H9 (cell line): ENCODE measurements at regions not wholly inside any gene's neighbourhood (a gene's known extent, or its start where the extent isn't known, plus 50 kb on each side); places are given as distances from the start of the nearest gene placed in this dataset.

ENCODE experiments used
- DNase-seq: peaks from one replicate; pipeline ENCODE4 v3.0.0-alpha.2; 2017
- H2AFZ ChIP-seq: one replicate; pipeline ENCODE4 v1.6.1; 2013; ENCODE audit warnings: mild to moderate bottlenecking, low read length, control low read depth, moderate library complexity
- H2AK5ac ChIP-seq: 2 replicates; pipeline ENCODE4 v1.6.1; 2013; ENCODE audit warnings: low read length, control low read depth, mixed read lengths; ENCODE audit not compliant: insufficient read length
- H2BK120ac ChIP-seq: one replicate; pipeline ENCODE4 v1.6.1; 2013; ENCODE audit warnings: low read depth, mild to moderate bottlenecking, low read length, control low read depth, inconsistent platforms; ENCODE audit not compliant: poor library complexity, severe bottlenecking
- H2BK12ac ChIP-seq: 2 replicates; pipeline ENCODE4 v1.6.1; 2013; ENCODE audit warnings: low read length, control low read depth, mixed read lengths, low read depth; ENCODE audit not compliant: insufficient read length
- H2BK15ac ChIP-seq: 2 replicates; pipeline ENCODE4 v1.6.1; 2013; ENCODE audit warnings: low read depth, low read length, control low read depth
- H2BK20ac ChIP-seq: one replicate; pipeline ENCODE4 v1.6.1; 2013; ENCODE audit warnings: low read depth, mild to moderate bottlenecking, low read length, control low read depth, inconsistent platforms; ENCODE audit not compliant: poor library complexity, severe bottlenecking
- H2BK5ac ChIP-seq: 2 replicates; pipeline ENCODE4 v1.6.1; 2013; ENCODE audit warnings: low read length, control low read depth, mixed read lengths; ENCODE audit not compliant: insufficient read length
- H3K14ac ChIP-seq: 2 replicates; pipeline ENCODE4 v1.6.1; 2013; ENCODE audit warnings: low read length, control low read depth; ENCODE audit not compliant: insufficient read depth
- H3K18ac ChIP-seq: 2 replicates; pipeline ENCODE4 v1.6.1; 2013; ENCODE audit warnings: low read depth, mild to moderate bottlenecking, mixed read lengths, low read length, control low read depth; ENCODE audit not compliant: insufficient read length
- H3K23ac ChIP-seq: 2 replicates; pipeline ENCODE4 v1.6.1; 2013; ENCODE audit warnings: low read length, control low read depth, mixed read lengths, low read depth; ENCODE audit not compliant: insufficient read length
- H3K23me2 ChIP-seq: 2 replicates; pipeline ENCODE4 v1.6.1; 2013; ENCODE audit warnings: low read depth, mild to moderate bottlenecking, mixed read lengths, low read length, control low read depth; ENCODE audit not compliant: insufficient read length, poor library complexity, severe bottlenecking
- H3K27ac ChIP-seq: 2 replicates; pipeline ENCODE4 v1.5.1; 2013; ENCODE audit warnings: low read length, control low read depth, mixed read lengths, low read depth; ENCODE audit not compliant: insufficient read length
- H3K27me3 ChIP-seq: 2 replicates; pipeline ENCODE4 v1.6.1; 2013; ENCODE audit warnings: low read length, control low read depth, inconsistent platforms; ENCODE audit not compliant: insufficient read depth
- H3K4ac ChIP-seq: 2 replicates; pipeline ENCODE4 v1.6.1; 2013; ENCODE audit warnings: low read depth, mild to moderate bottlenecking, control low read depth, inconsistent platforms, low read length, moderate library complexity
- H3K4me1 ChIP-seq: 2 replicates; pipeline ENCODE4 v1.6.1; 2013; ENCODE audit warnings: low read length, control low read depth, inconsistent platforms; ENCODE audit not compliant: insufficient read depth
- H3K4me2 ChIP-seq: 2 replicates; pipeline ENCODE4 v1.6.1; 2013; ENCODE audit warnings: low read length, control low read depth, mixed read lengths; ENCODE audit not compliant: insufficient read length, insufficient read depth
- H3K56ac ChIP-seq: 2 replicates; pipeline ENCODE4 v1.6.1; 2013; ENCODE audit warnings: low read depth, mild to moderate bottlenecking, mixed read lengths, low read length, control low read depth; ENCODE audit not compliant: insufficient read length
- H3K79me1 ChIP-seq: 2 replicates; pipeline ENCODE4 v1.6.1; 2013; ENCODE audit warnings: low read depth, mild to moderate bottlenecking, moderate library complexity, low read length, control low read depth, inconsistent platforms; ENCODE audit not compliant: insufficient read depth, poor library complexity, severe bottlenecking
- H3K79me2 ChIP-seq: 2 replicates; pipeline ENCODE4 v1.6.1; 2013; ENCODE audit warnings: low read length, control low read depth, inconsistent platforms; ENCODE audit not compliant: insufficient read depth
- H3K9ac ChIP-seq: 2 replicates; pipeline ENCODE4 v1.6.1; 2013; ENCODE audit warnings: low read length, control low read depth, mixed read lengths; ENCODE audit not compliant: insufficient read length; ENCODE audit errors: extremely low read depth
- H3K9me3 ChIP-seq: one replicate; pipeline ENCODE4 v1.6.1; 2013; ENCODE audit warnings: low read depth, low read length, inconsistent platforms; ENCODE audit not compliant: control insufficient read depth
- H3T11ph ChIP-seq: one replicate; pipeline ENCODE4 v1.6.1; 2013; ENCODE audit warnings: mild to moderate bottlenecking, low read length, control low read depth, inconsistent platforms
- H4K20me1 ChIP-seq: one replicate; pipeline ENCODE4 v1.6.1; 2013; ENCODE audit not compliant: control insufficient read depth, insufficient read length, insufficient read depth
- H4K5ac ChIP-seq: 2 replicates; pipeline ENCODE4 v1.6.1; 2013; ENCODE audit warnings: low read depth, mild to moderate bottlenecking, mixed read lengths, low read length, control low read depth; ENCODE audit not compliant: insufficient read length
- H4K8ac ChIP-seq: replicated peaks from 2 replicates; pipeline ENCODE4 v1.6.1; 2013; ENCODE audit warnings: low read length, control low read depth, mixed read lengths, low read depth; ENCODE audit not compliant: insufficient read length
- H4K91ac ChIP-seq: 2 replicates; pipeline ENCODE4 v1.6.1; 2013; ENCODE audit warnings: low read depth, mild to moderate bottlenecking, moderate library complexity, mixed read lengths, low read length, control low read depth; ENCODE audit not compliant: insufficient read length
- H3K27ac Mint-ChIP-seq, 3 experiments: 2 replicates in 2 of 3; 3 replicates in 1 of 3; pipeline ENCODE4 v1.8.0; 2020 to 2021; ENCODE audit warnings: mixed read lengths in 3 of 3, mild to moderate bottlenecking in 1 of 3, moderate library complexity in 1 of 3
- H3K27me3 Mint-ChIP-seq: 2 replicates; pipeline ENCODE4 v1.8.0; 2021; ENCODE audit warnings: low read depth, mild to moderate bottlenecking, moderate library complexity, mixed read lengths
- H3K36me3 Mint-ChIP-seq, 3 experiments: 2 replicates in 2 of 3; 3 replicates in 1 of 3; pipeline ENCODE4 v1.8.0; 2020 to 2021; ENCODE audit warnings: low read depth in 3 of 3, mixed read lengths in 3 of 3; ENCODE audit not compliant: insufficient read depth in 1 of 3
- H3K4me1 Mint-ChIP-seq, 2 experiments: 2 replicates each; pipeline ENCODE4 v1.8.0; 2020; ENCODE audit warnings: mixed read lengths in 2 of 2
- H3K4me3 Mint-ChIP-seq, 2 experiments: 2 replicates in 1 of 2; 3 replicates in 1 of 2; pipeline ENCODE4 v1.8.0; 2020 to 2021; ENCODE audit warnings: mild to moderate bottlenecking in 2 of 2, mixed read lengths in 2 of 2, moderate library complexity in 1 of 2
- H3K9me3 Mint-ChIP-seq, 2 experiments: 2 replicates in 1 of 2; 3 replicates in 1 of 2; pipeline ENCODE4 v1.8.0; 2020; ENCODE audit warnings: mild to moderate bottlenecking in 2 of 2, mixed read lengths in 2 of 2, moderate library complexity in 1 of 2
- WGBS: extraction: QIAGEN DNeasy Blood & Tissue Kit; methylation state at CpG from one replicate; pipeline ENCODE4 v1.1.7; 2013; ENCODE audit warnings: missing lambda C conversion rate, low lambda C conversion rate, mixed read lengths; ENCODE audit not compliant: insufficient read length; ENCODE audit errors: extremely low coverage; 5-methylcytosine and 5-hydroxymethylcytosine counted together
- TF ChIP-seq, protein P1 (sequence below): fragments of 200-600 bp; sonication (generic); conservative IDR thresholded peaks from 3 replicates; pipeline ENCODE4 v1.8.0; 2021; ENCODE audit warnings: antibody characterized with exemption, mild to moderate bottlenecking

DNA sequence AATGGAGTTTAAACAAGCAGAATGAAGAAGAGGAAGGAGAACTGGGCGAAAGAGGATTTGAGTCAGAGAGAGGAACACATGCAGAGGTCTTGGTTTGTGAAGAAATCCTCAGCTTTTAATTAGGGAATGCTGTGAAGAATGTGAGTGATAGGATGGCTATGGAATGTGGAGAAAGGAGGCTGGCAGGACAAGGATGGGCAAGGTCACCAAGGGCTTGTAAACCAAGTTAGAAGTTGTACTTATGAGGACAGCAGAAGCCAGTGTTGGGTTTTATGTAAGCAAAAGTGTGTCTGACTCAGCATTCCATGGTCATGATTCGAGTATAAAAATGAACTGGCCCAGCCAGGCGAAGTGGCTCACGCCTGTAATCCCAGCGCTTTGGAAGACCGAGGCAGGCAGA is 60.0 kb upstream of the IL12A start:
- Mint-ChIP-seq H3K4me3 (no peak overlapping the region), H3K27ac (no peak overlapping the region), H3K4me1 (peaks cover 2 to 5% of the 10 kb centered on the region in 2 experiments; a peak in 2 of 4 replicates), H3K9me3 (peaks cover 8 to 11% of the 10 kb centered on the region in 2 experiments), H3K36me3 (peaks cover 7 to 8% (median 8%) of the 10 kb centered on the region in 3 experiments; a peak in 6 of 7 replicates), H3K27me3 (no peaks in the 10 kb centered on the region)
- no peak overlapping the region for H3K27ac ChIP-seq
- no peaks in the 10 kb centered on the region for H4K20me1 ChIP-seq
- H2AFZ ChIP-seq, result no peak overlapping the region
- no peak overlapping the region for H3K18ac ChIP-seq
- H3K79me2 ChIP-seq, result no peaks in the 10 kb centered on the region
- H4K8ac ChIP-seq, result no peak overlapping the region
- H2BK5ac ChIP-seq, result no peak overlapping the region
- H3K4me2 ChIP-seq, result no peak overlapping the region
- H2AK5ac ChIP-seq, result no peak overlapping the region
- no peak overlapping the region for H3T11ph ChIP-seq
- no peak overlapping the region for H3K4ac ChIP-seq
- H2BK12ac ChIP-seq, result no peak overlapping the region
- no peak for DNase-seq
- H3K79me1 ChIP-seq, result no peaks in the 10 kb centered on the region
- no peak overlapping the region for H4K91ac ChIP-seq
- H3K23me2 ChIP-seq, result no peaks in the 10 kb centered on the region
- no peak overlapping the region for H3K14ac ChIP-seq
- H2BK15ac ChIP-seq, result no peak overlapping the region
- H3K9ac ChIP-seq, result no peak overlapping the region
- H3K56ac ChIP-seq, result no peak overlapping the region
- H2BK120ac ChIP-seq, result no peak overlapping the region
- no CpG with 5 or more reads among the region's 6 CpGs for WGBS
- no peak overlapping the region for H3K23ac ChIP-seq
- H3K4me1 ChIP-seq, result no peaks in the 10 kb centered on the region
- peaks cover 2% of the 10 kb centered on the region for H3K9me3 ChIP-seq
- H2BK20ac ChIP-seq, result no peak overlapping the region
- H3K27me3 ChIP-seq, result no peaks in the 10 kb centered on the region
- H4K5ac ChIP-seq, result no peak overlapping the region
- TF ChIP-seq, protein P1, sequence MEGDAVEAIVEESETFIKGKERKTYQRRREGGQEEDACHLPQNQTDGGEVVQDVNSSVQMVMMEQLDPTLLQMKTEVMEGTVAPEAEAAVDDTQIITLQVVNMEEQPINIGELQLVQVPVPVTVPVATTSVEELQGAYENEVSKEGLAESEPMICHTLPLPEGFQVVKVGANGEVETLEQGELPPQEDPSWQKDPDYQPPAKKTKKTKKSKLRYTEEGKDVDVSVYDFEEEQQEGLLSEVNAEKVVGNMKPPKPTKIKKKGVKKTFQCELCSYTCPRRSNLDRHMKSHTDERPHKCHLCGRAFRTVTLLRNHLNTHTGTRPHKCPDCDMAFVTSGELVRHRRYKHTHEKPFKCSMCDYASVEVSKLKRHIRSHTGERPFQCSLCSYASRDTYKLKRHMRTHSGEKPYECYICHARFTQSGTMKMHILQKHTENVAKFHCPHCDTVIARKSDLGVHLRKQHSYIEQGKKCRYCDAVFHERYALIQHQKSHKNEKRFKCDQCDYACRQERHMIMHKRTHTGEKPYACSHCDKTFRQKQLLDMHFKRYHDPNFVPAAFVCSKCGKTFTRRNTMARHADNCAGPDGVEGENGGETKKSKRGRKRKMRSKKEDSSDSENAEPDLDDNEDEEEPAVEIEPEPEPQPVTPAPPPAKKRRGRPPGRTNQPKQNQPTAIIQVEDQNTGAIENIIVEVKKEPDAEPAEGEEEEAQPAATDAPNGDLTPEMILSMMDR, result no peak
